ENCODE measurements at regions not wholly inside any gene's neighbourhood (a gene's known extent, or its start where the extent isn't known, plus 50 kb on each side); places are given as distances from the start of the nearest gene placed in this dataset.

DNA sequence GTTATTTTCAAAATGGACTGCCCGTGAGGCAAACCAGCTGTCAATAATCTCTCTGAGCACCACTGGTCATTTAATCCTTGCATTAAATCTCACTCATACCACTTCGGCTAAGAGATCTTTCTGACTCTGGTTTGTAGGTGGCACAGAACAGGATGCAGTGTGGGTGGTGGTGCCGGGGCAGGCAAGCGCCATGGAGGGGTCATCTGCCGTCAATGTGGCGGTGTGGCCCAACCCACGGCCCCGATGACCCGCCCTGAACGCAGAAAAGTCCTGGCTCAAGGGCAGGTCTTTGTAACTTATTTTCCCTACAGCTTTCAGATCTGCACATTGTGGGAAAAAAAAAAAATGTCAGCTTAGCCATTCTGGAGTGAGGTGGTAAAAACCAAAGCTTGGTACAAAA lies 73.2 kb upstream of the MGMT start:
- TF ChIP-seq, protein P1, sequence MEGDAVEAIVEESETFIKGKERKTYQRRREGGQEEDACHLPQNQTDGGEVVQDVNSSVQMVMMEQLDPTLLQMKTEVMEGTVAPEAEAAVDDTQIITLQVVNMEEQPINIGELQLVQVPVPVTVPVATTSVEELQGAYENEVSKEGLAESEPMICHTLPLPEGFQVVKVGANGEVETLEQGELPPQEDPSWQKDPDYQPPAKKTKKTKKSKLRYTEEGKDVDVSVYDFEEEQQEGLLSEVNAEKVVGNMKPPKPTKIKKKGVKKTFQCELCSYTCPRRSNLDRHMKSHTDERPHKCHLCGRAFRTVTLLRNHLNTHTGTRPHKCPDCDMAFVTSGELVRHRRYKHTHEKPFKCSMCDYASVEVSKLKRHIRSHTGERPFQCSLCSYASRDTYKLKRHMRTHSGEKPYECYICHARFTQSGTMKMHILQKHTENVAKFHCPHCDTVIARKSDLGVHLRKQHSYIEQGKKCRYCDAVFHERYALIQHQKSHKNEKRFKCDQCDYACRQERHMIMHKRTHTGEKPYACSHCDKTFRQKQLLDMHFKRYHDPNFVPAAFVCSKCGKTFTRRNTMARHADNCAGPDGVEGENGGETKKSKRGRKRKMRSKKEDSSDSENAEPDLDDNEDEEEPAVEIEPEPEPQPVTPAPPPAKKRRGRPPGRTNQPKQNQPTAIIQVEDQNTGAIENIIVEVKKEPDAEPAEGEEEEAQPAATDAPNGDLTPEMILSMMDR (IDR thresholded peaks at IDR 0.05; ENCODE audit: low read length, missing control alignments) = no peak

GRCh38 chr10:129394518-129395328 lies 72.3 kb upstream of the MGMT start:
- TF ChIP-seq, protein P1 (IDR thresholded peaks at IDR 0.05; ENCODE audit: low read length, missing control alignments) = no peak
- no peak overlapping the region for H3K4me3 ChIP-seq (replicated peaks; ENCODE audit: low read depth, low read length)
- no peak for DNase-seq (ENCODE audit: low read depth)

More for the DNA sequence above, 73.2 kb upstream of the MGMT start:
- no peak overlapping the region for H3K4me3 ChIP-seq (replicated peaks; ENCODE audit: low read depth, low read length)
- no peak for DNase-seq (ENCODE audit: low read depth)

DNA sequence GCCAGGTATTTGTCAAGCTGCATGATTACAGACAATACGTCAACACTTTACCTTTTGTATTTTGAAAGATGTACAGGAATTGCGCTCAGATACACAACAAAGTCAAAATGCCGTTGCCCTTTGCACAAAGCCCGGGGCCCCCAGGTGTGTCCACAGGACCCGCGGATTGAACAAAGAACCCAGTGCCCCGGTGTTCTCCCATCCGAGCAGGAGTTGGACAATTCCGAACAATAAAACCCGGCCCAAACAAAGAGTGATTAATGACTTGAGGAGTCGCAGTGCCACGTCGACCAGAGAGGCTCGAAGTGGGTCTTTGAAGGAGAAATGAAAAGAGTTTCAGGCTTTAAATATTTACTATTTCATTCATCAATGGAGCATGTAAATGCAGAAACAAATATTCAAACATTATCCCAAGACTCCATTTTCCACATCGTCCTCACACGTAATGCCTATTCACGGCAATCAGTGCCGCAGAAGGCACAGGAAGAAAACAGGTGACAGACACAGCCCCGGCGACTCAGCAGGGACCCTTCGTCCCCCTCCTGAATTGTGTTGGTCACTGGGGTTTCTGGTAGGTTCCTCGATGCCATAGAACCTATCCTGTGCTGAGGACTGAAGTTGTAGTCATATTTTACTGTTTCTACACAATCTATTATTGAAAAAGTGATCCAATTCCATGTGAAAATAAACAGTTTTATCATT lies 70.9 kb upstream of the MGMT start:
- no peak for DNase-seq (ENCODE audit: low read depth)
- TF ChIP-seq, protein P1 (IDR thresholded peaks at IDR 0.05; ENCODE audit: low read length, missing control alignments) = no peak
- no peak overlapping the region for H3K4me3 ChIP-seq (replicated peaks; ENCODE audit: low read depth, low read length)

- DNase-seq (ENCODE audit: low read depth) = no peak
- TF ChIP-seq, protein P1 (IDR thresholded peaks at IDR 0.05; ENCODE audit: low read length, missing control alignments) = no peak
- no peak overlapping the region for H3K4me3 ChIP-seq (replicated peaks; ENCODE audit: low read depth, low read length)
These were observed 69.7 kb upstream of the MGMT start for GRCh38 chr10:129397198-129397974.

DNA sequence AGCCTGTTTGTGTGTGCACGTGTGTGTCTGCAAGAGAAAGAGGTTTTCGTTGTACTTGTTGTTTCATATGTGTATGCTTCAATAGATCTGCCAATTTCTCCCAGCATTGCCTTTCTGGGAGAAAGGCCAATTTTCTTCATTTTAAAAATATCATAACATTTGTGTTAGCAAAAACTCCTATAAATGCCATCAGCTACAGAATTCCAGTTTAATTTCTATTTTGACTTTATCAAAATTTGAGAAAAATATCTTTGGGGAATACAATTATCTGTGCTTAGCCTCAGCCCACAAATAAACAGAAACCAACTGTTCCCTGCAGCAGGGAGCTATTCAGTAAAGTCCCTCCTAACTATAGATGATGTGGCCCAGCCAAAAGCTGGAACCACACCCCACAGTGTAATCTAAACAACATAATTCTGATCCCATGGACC lies 68.3 kb upstream of the MGMT start:
- TF ChIP-seq, protein P1 (IDR thresholded peaks at IDR 0.05; ENCODE audit: low read length, missing control alignments) = no peak
- no peak for DNase-seq (ENCODE audit: low read depth)
- H3K4me3 ChIP-seq (replicated peaks; ENCODE audit: low read depth, low read length) = no peak overlapping the region

DNA sequence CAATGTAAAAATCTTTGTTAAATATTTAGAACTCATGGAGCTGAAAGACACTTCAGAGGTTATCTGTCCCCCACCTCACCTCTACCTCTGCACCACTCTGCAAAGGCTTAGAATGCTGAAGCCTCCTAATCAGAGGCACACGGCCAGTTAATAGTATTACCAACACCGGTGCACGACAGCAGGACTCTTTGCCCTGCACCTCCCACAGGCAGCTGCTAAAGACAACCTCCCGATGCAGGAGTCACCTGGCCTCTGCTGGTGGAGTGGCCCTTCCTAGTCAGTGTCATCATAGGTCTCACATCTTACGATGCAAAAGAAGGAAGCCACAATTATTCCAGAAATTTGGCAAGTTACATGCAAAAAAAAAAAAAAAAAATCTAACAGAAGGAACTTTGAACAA lies 66.6 kb upstream of the MGMT start:
- no peak overlapping the region for H3K4me3 ChIP-seq (replicated peaks; ENCODE audit: low read depth, low read length)
- no peak for DNase-seq (ENCODE audit: low read depth)
- TF ChIP-seq, protein P1 (IDR thresholded peaks at IDR 0.05; ENCODE audit: low read length, missing control alignments) = no peak

Data from fibroblast of pulmonary artery (primary cell).